Limb (tissue), 2 donors: ENCODE measurements at regions not wholly inside any gene's neighbourhood (a gene's known extent, or its start where the extent isn't known, plus 50 kb on each side); places are given as distances from the start of the nearest gene placed in this dataset.
"Not testable (repeated sequence)": the region's sequence is repeated elsewhere in the genome, so short reads cannot be mapped to it uniquely, and the experiment has no call there.

Experiments
- DNase-seq, 2 donors: peaks; one replicate each; pipeline ENCODE4 v3.0.0-alpha.2; 2016; ENCODE audit errors: extremely low spot score in 2 of 2

DNA sequence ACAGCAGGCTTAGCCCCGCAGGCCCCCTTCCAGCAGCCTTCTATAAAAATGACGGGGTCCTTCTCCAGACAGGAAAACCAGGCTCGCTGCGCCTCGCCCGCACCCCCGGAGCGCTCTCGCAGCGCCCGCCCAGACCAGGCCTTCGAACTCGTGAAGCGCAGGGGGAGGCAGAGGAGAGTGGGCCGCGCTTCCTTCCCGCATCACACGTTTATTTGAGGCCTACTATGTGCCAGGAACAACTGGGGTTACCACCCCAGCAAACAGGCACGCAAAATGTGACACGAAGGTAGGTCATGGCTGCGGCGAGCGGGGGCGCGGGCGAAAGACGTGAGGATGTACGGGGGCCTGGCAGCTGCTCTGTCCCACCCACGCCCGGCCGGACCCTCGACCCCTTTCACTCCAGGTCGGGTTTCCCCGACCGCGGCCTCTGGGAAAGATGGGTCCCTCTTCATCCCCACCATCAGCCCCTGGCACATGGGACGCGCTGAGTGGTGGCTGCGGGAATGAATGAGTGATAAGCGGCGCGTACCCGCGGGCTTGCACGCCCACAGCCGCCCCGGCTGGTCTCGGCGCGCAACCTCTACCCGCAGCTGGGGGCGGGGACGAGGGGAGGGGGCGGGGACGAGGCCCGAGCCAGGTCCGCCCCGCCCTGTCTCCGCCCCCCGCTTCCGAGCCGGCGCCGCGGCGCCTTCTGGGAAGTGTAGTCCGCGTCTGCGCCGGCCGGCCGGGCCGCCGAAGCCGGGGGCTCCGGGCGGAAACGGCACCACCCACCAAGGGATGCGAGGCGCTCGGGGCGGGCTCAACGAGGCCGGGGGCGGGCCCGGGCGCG lies 59.1 kb downstream of the ZNF467 start:
- DNase-seq: peak; percentile 93 to 97

DNA sequence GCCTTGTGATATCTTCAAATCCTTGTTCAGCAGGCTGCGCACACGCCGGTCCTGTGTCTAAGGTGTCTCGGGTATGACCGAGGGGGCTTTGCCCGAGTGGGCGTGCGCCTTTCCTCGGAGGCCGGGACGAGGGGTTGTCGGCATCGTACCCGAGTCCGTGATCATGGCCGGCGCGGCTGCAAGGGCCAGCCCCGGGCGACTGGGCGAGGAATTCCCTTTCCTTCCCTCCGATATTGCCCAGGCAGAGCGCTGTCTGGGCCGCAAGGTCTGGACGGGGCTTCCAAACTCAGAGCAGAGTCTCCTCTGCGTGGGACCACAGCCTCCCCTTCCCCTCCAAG lies 59.7 kb downstream of the ZNF467 start:
- no peak for DNase-seq

DNA sequence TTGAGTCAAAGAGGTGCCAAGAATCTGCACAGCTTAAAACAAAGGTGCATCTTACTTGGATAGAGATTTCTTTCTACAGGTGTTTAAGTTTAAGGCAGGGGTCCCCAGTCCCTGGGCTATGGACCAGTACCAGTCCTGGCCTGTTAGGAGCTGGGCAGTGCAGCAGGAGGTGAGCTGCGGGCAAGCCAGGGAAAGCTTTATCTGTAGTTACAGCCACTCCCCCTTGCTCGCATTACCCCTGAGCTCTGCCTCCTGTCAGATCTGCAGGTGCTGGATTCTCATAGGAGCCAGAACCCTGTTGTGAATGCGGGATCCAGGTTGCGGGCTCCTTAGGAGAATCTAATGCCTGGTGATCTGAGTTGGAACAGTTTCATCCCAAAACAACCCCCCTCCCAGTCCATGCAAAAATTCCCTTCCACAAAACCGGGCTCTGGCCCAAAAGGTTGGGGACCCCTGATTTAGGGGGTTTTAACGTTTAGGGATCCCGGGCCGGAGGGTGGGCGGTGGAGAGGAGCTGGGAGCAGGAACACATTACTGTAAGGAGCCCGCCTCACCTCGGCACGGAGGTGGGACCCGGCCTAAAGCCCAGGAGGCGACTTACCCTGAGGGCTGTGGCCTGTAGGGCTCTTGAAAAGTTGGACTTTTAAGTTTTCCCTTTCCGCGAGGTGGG lies 60.2 kb downstream of the ZNF467 start:
- peak in 1 of 2 donors; percentile 22 for DNase-seq

DNA sequence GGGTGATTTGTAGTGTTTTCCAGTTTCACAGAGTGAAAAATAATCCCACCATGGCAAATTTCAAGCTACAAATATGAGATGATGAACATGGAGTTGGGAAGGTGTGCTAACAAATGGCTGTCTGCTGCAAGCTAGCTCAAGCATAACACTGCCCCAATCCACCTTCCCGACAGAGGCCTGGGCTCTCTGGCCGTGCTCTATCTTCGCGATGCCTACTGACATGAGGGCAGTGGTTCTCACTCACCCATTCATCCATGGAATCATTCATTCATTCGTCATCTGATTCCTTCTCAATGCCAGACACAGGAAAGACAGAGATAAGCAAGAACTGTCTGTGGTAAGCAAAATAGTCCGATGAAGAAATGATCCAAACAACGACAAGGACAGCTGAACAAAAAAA lies 65.4 kb downstream of the ZNF467 start:
- no peak for DNase-seq

DNA sequence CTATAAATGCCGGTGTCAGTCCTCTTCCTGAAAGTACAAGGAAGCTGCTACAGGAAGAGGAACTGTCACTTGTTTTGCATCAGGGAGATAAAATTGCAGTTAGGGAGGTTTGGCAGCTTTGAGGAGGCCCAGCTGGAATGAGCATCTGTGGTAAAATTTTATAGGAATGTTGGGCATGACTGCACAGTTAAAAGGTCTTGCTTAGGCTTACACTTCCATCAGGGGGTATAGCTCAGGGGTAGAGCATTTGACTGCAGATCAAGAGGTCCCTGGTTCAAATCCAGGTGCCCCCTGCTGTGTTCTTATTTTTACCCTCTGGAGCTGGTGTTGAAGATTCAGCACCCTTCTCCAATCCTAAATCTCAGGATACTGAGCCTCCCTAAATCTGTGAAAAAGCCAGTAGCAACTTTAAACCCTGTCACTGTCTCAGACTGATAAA lies 65.9 kb downstream of the ZNF467 start:
- DNase-seq: no peak

DNA sequence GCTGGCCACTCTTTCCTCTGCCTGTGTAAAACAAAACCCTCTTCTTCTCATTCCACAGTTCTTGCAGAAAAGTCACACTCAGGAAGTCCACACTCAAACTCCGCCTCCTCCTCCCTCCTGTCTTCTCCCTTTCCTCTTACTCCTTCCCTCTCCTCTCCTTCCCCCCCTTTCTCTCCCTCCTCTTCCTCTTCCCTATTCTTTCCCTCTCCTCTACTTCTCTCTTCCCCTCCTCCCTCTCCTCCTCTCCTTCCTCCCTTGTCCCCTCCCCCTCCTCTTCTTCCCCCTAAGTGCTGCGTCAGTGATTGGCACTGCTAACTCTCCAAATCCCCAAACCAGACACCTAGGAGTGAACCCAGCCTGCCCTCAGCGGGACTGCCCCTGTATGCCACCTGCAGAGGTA lies 67.0 kb downstream of the ZNF467 start:
- no peak for DNase-seq

DNA sequence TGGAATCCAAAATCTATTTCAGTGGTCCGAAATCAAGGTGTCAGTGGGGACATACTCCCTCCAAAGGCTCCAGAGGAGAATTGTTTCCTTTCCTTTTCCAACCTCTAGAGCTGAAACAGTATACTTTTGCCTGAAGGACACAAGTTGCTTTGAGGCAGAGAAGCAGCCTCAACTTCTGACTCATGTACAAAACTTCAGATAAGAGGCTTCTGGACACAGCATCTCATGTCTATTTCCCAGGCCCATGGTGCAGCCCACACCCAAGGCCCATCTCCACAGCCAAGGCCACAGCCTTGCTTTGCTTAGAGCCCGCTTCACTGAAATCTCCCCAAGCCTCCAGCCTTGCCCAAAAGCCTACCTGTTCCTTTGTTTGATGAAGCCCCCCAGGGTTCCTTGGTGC lies 68.9 kb downstream of the ZNF467 start:
- no peak for DNase-seq

DNA sequence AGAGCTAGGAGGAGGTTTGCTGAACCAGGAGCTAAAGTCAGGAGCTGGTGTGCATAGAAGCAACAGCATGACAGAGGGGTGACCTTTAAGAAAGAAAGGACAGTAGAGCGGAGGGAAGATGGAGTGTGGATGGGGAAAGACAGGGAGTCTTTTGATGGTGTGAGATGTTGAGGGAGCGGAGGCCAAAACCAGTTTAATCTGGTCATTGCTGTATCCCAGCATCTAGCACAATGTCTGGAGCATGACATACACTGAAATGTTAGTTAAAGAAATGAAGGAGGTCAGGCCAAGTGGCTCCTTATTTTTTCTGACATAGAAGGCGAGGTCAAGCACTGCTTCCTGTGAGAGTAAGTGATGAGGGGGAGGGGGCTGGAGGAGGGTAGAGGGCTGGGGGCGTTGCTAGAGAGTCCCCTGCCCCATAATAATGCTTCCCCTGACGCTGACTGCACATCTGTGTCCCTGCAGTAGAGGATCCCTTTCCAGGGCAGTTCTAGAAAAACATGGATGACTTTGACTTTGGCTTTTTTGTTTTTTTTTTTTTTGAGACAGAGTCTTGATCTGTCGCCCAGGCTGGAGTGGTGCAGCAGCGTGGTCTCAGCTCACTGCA lies 70.2 kb downstream of the ZNF467 start:
- DNase-seq: no peak

DNA sequence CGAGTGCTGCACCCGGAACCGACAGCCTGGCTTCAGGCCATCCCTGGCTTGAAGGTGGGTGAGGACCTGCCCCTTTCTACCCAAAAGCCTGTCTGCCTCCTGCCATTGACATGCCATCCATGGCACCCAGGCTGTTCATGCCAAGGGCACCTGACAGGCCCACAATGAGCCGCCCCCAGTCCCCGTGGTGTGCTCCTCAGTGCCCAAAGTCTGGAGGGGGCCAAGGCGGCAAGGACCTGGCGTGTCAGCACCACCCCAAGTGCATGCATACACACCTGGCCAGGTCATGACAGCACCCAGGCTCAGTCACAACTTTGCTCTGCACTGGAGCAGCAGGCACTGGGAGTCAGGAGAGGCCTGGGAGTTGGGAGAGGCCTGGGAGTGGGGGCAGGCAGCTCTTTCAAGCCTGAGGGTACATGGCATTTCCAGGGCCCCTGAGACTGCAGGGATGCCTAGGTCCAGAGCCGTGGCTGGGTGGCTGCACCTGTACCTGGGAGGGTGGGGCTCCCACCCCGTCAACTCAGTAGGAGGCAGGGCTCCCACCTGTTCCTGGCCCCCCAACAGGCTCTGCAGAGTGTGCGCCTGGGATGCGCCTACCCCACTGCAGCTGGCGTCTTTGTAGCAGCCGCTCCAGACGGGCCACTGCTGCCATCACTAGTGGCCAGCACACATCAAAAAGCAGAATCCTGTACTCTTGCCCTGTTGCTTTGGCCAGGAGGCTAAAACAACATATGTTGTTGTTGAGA lies 71.7 kb downstream of the ZNF467 start:
- DNase-seq: no peak

DNA sequence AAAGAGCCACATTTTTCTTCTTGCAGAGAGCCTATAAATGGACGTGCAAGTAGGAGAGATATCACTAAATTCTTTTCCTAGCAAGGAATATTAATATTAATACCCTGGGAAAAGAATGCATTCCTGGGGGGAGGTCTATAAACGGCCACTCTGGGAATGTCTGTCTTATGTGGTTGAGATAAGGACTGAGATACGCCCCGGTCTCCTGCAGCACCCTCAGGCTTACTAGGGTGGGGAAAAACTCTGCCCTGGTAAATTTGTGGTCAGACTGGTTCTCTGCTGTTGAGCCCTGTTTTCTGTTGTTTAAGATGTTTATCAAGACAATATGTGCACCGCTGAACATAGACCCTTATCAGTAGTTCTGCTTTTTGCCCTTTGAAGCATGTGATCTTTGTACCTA lies 75.6 kb downstream of the ZNF467 start:
- DNase-seq: not testable (repeated sequence)

DNA sequence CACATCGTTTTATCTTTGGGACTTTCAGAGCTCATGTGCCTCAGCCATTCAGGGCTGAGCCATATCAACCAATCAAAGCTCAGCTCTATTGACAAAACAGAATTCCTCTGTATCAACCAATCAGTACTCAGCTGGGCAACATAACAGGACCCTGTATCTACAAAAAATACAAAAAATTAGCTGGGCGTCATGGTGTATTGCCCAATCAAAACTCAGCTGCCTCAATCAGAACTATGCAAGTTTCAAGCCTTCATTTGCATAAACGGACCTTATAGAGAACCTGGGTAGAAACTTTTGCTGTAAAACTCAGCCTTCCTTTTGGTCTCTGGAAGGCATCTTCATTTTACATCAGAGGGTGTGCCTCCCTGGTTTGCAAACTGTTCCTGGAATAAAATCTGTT lies 77.1 kb downstream of the ZNF467 start:
- DNase-seq: no peak

DNA sequence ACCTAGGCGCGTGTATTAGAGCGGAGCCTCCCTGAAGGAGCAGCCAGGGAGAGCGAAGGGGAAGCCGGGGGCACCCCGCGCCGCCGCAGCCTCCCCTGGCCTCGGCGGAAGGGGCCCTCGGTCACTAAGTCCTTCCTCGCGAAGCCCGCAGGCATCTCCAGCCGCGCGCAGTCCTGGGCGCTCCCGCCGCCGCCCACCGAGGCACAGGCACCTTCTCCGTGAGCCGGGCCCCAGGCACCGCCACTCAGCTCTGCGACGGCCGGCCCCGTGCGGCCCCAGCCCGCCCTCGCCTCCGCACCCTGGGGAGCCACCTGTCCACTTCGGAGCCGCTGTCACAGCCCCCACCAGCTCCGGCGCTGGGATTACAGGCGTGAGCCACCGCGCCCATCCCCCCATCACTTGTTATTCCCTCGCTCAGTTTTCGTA lies 80.8 kb downstream of the ZNF467 start:
- DNase-seq: no peak

DNA sequence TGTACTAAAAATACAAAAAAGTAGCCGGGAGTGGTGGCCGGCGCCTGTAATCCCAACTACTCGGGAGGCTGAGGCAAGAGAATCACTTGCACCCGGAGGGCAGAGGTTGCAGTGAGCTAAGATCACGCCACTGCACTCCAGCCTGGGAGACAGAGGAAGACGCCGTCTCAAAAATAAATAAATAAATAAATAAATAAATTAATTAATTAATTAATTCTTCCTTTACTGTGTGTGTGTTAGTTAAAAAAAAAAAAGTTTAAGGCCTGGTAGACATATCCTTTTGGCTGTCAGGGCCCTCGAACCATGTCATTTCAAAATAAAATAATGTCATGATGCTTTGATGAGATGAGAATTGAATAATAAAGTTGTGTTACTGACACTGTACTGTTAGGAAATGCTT lies 81.3 kb downstream of the ZNF467 start:
- no peak for DNase-seq

DNA sequence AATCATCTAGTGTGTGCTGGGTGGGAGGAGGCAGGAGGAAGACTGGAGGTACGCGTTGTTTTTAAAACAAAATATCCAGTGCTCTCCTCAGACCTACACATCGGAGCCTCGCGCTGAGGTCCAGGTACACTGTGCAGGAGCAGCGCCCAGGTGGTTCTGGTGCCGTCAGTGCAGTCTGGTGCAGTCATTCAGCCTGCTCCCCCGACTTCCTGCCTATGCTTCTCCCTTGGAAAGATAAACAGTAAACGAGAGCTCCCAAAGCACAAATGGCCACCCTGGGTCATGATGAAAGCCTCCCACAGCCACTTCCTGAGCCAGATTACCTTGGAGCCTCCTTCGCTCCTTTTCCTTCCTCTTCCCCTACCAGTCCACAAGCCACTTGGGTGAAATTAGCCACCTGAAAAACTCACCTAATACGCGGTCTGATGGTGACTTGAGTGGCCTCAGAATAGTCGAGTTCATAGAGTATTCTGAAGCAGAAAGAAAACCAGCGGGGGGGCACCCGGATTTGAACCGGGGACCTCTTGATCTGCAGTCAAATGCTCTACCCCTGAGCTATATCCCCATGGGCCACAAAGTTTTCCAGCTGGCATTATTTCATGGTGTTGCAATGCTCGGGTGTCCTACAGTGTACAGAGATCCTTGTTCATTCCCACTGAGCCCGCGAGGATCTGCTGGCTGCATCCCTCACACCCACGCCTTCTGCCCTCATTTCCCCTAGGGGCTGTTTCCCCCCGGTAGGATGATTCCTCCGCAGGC lies 82.5 kb downstream of the ZNF467 start:
- DNase-seq: no peak

DNA sequence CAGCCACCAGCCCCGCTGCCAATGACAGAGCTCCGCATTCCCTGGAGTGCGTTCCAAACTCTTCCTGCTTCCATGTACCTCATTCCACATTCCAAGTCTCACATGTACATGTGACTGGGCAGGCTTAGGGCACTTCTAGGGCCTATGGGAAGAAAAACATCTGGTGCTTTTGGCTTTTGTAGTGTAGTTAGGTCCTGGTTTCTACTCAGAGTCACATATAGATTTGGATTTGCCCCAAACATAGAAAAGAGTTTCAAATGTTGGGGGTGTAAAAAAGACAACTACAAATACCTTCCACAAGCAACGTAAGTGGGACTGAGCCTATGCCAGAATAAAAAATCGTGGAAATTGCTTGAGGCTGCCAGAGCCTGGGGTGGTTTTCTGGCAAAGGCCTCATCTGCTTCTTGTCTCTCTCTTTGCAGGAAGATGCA lies 84.1 kb downstream of the ZNF467 start:
- no peak for DNase-seq

DNA sequence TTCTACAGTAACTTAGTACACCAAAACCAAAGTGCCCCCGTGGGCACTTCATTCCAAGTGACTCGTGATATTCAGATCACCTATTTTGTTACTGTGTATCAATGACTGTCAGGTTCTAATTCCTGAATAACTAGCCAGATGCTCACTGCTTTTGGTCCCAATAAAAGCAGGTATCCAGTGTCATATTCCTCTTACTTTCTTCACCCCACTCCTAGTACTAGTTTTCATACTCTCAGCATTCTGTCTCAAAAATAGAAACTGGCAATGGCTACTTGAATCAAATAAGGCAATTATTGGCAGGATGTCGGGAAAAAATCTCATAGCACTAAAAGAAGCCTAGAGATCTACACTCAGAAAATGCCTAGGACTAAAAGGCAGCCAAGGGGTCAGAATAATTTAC lies 84.6 kb downstream of the ZNF467 start:
- no peak for DNase-seq

DNA sequence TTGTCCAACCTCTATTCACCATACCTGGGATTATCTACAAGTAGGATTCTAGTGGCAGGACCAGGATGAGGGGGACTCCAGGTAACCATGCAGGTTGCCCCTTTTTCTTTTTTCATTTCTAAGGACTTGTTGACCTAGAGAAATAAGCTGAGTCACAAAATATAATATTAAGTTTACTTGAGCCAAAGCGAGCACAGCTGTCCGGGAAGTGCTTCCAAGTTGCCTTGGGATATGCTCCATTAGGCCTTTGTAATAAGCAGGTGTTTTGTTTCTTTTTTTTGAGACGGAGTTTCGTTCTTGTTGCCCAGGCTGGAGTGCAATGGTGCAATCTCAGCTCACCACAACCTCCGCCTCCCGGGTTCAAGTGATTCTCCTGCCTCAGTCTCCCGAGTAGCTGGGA lies 85.6 kb downstream of the ZNF467 start:
- DNase-seq: not testable (repeated sequence)

DNA sequence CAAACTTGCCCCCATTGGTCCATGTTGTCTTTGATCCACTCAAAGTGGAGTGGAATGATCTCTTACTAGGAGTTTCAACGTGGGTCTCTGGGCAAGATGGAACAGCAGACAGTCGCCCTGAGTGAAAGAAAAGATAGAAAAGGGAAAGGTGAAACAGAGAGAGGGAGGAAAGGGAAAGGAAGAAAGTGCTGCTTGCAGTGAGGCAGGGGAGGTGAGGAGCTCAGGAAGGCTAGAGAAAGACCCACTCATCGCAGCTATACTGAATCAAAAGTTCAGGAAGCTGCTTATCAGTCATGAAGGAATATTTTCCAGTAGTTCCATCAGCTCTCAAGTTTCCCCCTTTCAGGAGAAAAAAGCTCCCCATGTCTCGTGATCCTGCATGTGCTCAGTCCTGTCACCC lies 86.9 kb downstream of the ZNF467 start:
- DNase-seq: no peak

DNA sequence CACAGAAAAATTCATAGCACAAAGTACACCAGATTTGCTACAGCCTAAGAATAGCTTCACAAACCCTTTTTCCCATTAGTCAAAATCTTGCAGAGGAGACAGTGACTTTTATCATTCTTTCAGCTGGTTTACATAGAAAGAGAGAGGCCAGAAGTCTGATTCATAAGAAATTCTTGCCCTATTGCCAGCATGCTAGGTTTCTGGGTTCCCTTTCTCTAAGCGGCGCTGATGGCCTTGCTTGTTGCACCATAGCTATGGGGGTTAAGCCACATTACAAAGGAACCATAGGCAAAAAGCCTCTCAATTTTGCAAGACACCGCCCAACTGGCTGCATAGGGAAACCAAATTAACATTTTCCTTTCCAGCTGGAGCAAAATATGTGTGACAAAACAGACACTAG lies 87.4 kb downstream of the ZNF467 start:
- no peak for DNase-seq

DNA sequence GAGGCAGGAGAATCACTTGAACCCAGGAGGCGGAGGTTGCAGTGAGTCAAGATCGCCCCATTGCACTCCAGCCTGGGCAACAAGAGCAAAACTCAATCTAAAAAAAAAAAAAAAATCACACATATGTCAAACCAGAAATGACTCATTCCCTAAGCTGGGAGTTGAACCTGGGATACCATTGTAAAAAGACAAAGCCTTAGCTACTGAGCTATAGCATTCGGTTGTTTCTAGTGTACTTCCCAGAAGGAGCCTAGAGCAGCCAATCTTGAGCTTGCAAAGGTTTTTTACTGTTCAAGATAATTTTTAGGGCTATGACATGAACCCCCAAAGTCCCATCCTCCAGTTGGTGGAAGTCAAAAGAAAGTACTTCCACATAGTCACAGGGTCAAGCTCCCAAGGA lies 87.9 kb downstream of the ZNF467 start:
- no peak for DNase-seq

DNA sequence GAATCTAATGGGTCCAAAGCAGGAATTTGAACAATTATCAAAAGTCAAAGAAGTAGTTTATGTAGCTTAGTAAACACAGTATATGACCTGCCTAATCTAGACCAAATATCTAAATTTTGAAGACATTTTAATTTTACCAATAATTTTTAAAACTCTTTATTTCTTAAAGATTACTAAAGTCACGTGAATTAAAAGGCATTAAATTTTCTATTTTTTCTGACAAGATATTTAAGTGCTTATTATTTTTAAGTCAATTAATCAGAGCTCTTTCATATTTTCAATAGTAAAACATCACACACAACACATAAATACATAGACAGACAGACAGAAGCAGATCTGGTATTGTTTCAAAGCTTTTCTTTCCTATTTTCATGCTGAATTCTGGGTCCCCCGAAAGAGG lies 89.5 kb downstream of the ZNF467 start:
- no peak for DNase-seq
